ENCODE measurements at regions not wholly inside any gene's neighbourhood (a gene's known extent, or its start where the extent isn't known, plus 50 kb on each side); places are given as distances from the start of the nearest gene placed in this dataset.

DNA sequence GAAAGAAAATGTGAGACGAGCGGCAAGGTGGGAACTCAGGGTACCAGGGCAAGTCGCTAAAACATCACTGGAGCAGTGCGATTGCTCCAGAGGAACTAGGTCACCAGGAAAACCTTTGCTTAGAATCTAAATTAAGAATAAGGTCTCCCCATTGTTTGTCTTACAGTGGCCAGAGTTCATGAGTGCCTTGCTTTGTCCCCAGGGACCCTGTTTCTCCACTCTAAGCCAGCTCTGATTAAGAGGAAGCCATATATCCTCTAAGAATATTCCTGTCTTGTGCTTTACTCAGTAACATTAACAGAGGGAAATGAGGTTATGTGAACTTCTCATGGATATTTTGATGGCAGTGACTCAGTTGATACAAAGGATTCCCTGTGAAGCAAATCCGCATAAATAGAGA, 305.8 kb downstream of the CD83 start:
- DNase-seq (ENCODE audit: low spot score) (no peak), ATAC-seq (no peak)
- no peaks in the 10 kb centered on the region for H4K20me1 ChIP-seq (replicated peaks; ENCODE audit: insufficient read depth)
- no peaks in the 10 kb centered on the region for H3K4me1 Mint-ChIP-seq
- 0 out of 2 replicates have a peak, but pooled peaks cover 1% of the 10 kb centered on the region for H3K4me1 ChIP-seq (ENCODE audit: insufficient read depth)
- H3K36me3 ChIP-seq (ENCODE audit: insufficient read depth) = no peaks in the 10 kb centered on the region
- no peaks in the 10 kb centered on the region for H3K9me3 Mint-ChIP-seq
- no peak overlapping the region for H3K4me2 ChIP-seq
- no peaks in the 10 kb centered on the region for H3K27me3 ChIP-seq (ENCODE audit: insufficient read depth)
- no peak overlapping the region for H2AFZ ChIP-seq
- H3K4me3 Mint-ChIP-seq = no peak overlapping the region
- H3K27ac ChIP-seq (ENCODE audit: low read depth) = no peak overlapping the region
- H3K27me3 Mint-ChIP-seq (ENCODE audit: insufficient read depth, low read depth, poor library complexity) = no peaks in the 10 kb centered on the region
- no peak overlapping the region for H3K27ac Mint-ChIP-seq
- no peaks in the 10 kb centered on the region for H3F3A ChIP-seq (replicated peaks; ENCODE audit: low read depth)
- no peak for TF ChIP-seq POLR2AphosphoS5 (IDR thresholded peaks at IDR 0.05; ENCODE audit: low read depth)
- no peak for TF ChIP-seq ZNF462 (CRISPR knock-in tag; IDR thresholded peaks at IDR 0.05)
- no peak for TF ChIP-seq CREB1 (CRISPR knock-in tag; IDR thresholded peaks at IDR 0.05; ENCODE audit: low read depth)
- no peak for TF ChIP-seq REST (IDR thresholded peaks at IDR 0.05; ENCODE audit: unreplicated experiment)
- no peak for TF ChIP-seq EZH2phosphoT487 (IDR thresholded peaks at IDR 0.05; ENCODE audit: unreplicated experiment)
- TF ChIP-seq EZH2 (IDR thresholded peaks at IDR 0.05; ENCODE audit: low read depth, unreplicated experiment) = no peak
- TF ChIP-seq NANOG (IDR thresholded peaks at IDR 0.05; ENCODE audit: borderline replicate concordance) = no peak
- no peak for TF ChIP-seq ZNF331 (CRISPR knock-in tag; IDR thresholded peaks at IDR 0.05; ENCODE audit: low read depth)
- no peak for TF ChIP-seq JUNB (IDR thresholded peaks at IDR 0.05; ENCODE audit: unreplicated experiment)
- TF ChIP-seq ZNF114 (CRISPR knock-in tag; IDR thresholded peaks at IDR 0.05) = no peak
- TF ChIP-seq, protein P1, sequence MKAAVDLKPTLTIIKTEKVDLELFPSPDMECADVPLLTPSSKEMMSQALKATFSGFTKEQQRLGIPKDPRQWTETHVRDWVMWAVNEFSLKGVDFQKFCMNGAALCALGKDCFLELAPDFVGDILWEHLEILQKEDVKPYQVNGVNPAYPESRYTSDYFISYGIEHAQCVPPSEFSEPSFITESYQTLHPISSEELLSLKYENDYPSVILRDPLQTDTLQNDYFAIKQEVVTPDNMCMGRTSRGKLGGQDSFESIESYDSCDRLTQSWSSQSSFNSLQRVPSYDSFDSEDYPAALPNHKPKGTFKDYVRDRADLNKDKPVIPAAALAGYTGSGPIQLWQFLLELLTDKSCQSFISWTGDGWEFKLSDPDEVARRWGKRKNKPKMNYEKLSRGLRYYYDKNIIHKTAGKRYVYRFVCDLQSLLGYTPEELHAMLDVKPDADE (IDR thresholded peaks at IDR 0.05) = no peak
- no peak for TF ChIP-seq STAT1 (IDR thresholded peaks at IDR 0.05; ENCODE audit: unreplicated experiment)
- TF ChIP-seq, protein P2, sequence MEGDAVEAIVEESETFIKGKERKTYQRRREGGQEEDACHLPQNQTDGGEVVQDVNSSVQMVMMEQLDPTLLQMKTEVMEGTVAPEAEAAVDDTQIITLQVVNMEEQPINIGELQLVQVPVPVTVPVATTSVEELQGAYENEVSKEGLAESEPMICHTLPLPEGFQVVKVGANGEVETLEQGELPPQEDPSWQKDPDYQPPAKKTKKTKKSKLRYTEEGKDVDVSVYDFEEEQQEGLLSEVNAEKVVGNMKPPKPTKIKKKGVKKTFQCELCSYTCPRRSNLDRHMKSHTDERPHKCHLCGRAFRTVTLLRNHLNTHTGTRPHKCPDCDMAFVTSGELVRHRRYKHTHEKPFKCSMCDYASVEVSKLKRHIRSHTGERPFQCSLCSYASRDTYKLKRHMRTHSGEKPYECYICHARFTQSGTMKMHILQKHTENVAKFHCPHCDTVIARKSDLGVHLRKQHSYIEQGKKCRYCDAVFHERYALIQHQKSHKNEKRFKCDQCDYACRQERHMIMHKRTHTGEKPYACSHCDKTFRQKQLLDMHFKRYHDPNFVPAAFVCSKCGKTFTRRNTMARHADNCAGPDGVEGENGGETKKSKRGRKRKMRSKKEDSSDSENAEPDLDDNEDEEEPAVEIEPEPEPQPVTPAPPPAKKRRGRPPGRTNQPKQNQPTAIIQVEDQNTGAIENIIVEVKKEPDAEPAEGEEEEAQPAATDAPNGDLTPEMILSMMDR (conservative IDR thresholded peaks at IDR 0.05; ENCODE audit: low read depth in 2 of 2) = no peak
- H3K79me2 ChIP-seq (replicated peaks; ENCODE audit: insufficient read depth) = no peaks in the 10 kb centered on the region
- H3K9me2 ChIP-seq (ENCODE audit: insufficient read depth) = peaks cover 12% of the 10 kb centered on the region; the same call in 1 of the 2 replicates
- no peaks in the 10 kb centered on the region for H3K36me3 Mint-ChIP-seq (ENCODE audit: low read depth)
- no peak overlapping the region for H3K4me3 ChIP-seq
